ENCODE measurements at regions not wholly inside any gene's neighbourhood (a gene's known extent, or its start where the extent isn't known, plus 50 kb on each side); places are given as distances from the start of the nearest gene placed in this dataset.

DNA sequence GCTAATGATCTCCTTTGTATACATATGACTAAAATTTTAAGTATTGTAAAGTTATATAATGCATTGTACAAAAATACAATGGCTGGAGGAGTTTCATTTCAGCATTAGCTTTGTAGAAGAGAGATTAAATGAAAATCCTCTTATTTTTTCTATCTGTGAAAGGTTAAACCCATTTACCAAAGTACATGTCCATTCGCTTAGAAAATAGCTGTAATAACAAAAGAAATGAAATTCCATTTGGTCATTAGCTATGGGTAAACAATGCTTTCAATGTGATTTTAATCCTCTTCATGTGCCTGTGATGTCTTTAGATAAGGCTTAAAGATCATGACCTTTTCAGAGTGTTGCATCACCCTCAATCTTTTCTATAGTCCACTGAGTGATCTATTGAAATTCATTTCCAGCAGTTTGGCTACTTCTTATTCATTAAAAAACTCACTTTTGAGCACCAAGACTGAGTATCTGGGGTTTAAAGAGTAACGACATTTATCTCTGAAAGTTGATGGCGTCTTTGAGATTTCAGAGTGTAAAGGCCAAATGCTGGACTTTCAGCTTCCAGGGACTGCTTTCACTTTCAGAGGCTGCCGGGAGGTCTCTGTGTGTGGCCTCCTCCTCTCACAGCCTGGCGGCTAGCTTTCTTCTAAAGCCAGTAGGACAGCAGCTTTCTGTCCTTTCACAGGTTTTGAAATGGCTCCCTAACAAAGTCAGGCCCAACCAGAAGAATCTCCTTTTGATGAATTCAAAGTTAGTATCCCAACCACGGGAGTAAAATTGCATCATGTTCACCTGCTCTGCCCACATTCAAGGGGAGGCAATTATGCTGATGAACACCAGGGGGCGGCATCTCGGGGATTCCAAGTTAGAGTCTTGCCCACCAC lies 701.4 kb upstream of the COBL start:
- no peaks in the 10 kb centered on the region for H3K4me1 ChIP-seq (ENCODE audit: insufficient read depth, low read length)
- H3K4me1 Mint-ChIP-seq, result no peaks in the 10 kb centered on the region
- no peaks in the 10 kb centered on the region for H3K9me3 ChIP-seq (ENCODE audit: control insufficient read depth in 1 of 2, low read length in 2 of 2)
- H3K36me3 ChIP-seq (ENCODE audit: insufficient read depth, low read length), result no peaks in the 10 kb centered on the region
- no peak for DNase-seq
- ChIA-PET CTCF (ENCODE audit: partially characterized antibody) (no interaction called here), POLR2A (ENCODE audit: partially characterized antibody) (no interaction called here)
- peaks cover under 1 to 15% (median 5%) of the 10 kb centered on the region in 8 donors for H3K9me3 Mint-ChIP-seq
- no peaks in the 10 kb centered on the region for H3K27me3 Mint-ChIP-seq
- no peak overlapping the region for H3K4me3 ChIP-seq (ENCODE audit: low read length in 2 of 2)
- no peaks in the 10 kb centered on the region for H3K27me3 ChIP-seq (ENCODE audit: insufficient read depth, low read length)
- H3K27ac Mint-ChIP-seq, result no peak overlapping the region
- intact Hi-C loops (cut with micrococcal nuclease), result no loop called here
- no peak overlapping the region for H3K27ac ChIP-seq (ENCODE audit: low read depth, low read length)
- no peak overlapping the region for H3K4me3 Mint-ChIP-seq
- H3K36me3 Mint-ChIP-seq, result no peaks in the 10 kb centered on the region

DNA sequence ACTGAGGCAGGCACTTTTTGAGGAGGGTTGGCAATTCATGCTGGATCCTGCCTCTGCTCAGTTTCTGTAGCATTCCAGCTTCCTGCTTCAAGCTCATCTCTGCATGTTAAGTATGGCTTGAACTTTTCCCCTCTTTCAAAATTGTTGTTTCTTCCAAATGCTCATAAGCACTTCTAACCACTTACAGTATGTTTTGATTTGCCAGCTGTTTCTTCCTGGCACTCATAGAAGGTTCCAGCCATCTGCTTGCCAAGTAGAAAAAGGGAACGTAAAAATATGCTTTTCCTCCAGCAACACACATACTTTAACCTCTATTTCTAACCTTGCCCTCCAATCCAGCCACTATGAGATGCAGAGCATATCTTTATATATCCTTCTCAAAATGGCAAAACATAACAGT lies 692.6 kb upstream of the COBL start:
- Mint-ChIP-seq H3K27me3 (no peaks in the 10 kb centered on the region), H3K36me3 (no peaks in the 10 kb centered on the region), H3K9me3 (peaks cover 0 to 30% (median 18%) of the 10 kb centered on the region in 8 donors), H3K4me1 (no peaks in the 10 kb centered on the region), H3K27ac (no peak overlapping the region), H3K4me3 (no peak overlapping the region)
- no peak for DNase-seq
- POLR2A ChIA-PET (ENCODE audit: partially characterized antibody), result no interaction called here
- no peaks in the 10 kb centered on the region for H3K36me3 ChIP-seq (ENCODE audit: insufficient read depth, low read length)
- no peak overlapping the region for H3K27ac ChIP-seq (ENCODE audit: low read depth, low read length)
- no peaks in the 10 kb centered on the region for H3K9me3 ChIP-seq (ENCODE audit: control insufficient read depth in 1 of 2, low read length in 2 of 2)
- no peaks in the 10 kb centered on the region for H3K27me3 ChIP-seq (ENCODE audit: insufficient read depth, low read length)
- H3K4me3 ChIP-seq (ENCODE audit: low read length in 2 of 2), result no peak overlapping the region
- intact Hi-C loops (cut with micrococcal nuclease), result no loop called here
- CTCF ChIA-PET (ENCODE audit: partially characterized antibody), result no interaction called here
- no peaks in the 10 kb centered on the region for H3K4me1 ChIP-seq (ENCODE audit: insufficient read depth, low read length)

DNA sequence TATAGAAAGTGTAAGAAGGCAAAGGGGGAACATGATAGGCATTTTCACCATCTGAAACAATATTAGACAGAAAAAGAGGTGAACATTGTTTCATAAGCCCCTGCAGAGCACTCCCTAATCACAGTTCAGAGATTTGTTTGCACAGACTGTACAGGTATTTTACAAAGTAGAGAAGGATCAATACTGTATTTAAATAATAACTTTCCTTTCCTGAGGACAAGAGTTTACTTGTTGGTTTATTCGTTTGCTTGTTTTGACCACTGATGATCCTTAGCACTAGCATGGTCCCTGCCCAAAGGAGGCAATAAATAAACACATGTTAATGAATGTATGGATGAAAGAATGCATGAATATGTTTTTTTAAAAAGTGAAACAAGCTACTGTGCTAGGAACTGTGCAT lies 690.1 kb upstream of the COBL start:
- Histone ChIP-seq H3K36me3 (ENCODE audit: insufficient read depth, low read length) (no peaks in the 10 kb centered on the region), H3K9me3 (ENCODE audit: control insufficient read depth in 1 of 2, low read length in 2 of 2) (peaks cover 0 to 3% of the 10 kb centered on the region in 2 donors), H3K4me3 (ENCODE audit: low read length in 2 of 2) (no peak overlapping the region), H3K4me1 (ENCODE audit: insufficient read depth, low read length) (no peaks in the 10 kb centered on the region), H3K27me3 (ENCODE audit: insufficient read depth, low read length) (no peaks in the 10 kb centered on the region), H3K27ac (ENCODE audit: low read depth, low read length) (no peak overlapping the region)
- H3K36me3 Mint-ChIP-seq, result no peaks in the 10 kb centered on the region
- DNase-seq, result no peak
- intact Hi-C loops (cut with micrococcal nuclease), result no loop called here
- H3K4me3 Mint-ChIP-seq, result no peak overlapping the region
- ChIA-PET POLR2A (ENCODE audit: partially characterized antibody) (no interaction called here), CTCF (ENCODE audit: partially characterized antibody) (no interaction called here)
- no peaks in the 10 kb centered on the region for H3K27me3 Mint-ChIP-seq
- H3K9me3 Mint-ChIP-seq, result peaks cover 0 to 34% (median 21%) of the 10 kb centered on the region in 8 donors
- H3K27ac Mint-ChIP-seq, result no peak overlapping the region
- H3K4me1 Mint-ChIP-seq, result no peaks in the 10 kb centered on the region

DNA sequence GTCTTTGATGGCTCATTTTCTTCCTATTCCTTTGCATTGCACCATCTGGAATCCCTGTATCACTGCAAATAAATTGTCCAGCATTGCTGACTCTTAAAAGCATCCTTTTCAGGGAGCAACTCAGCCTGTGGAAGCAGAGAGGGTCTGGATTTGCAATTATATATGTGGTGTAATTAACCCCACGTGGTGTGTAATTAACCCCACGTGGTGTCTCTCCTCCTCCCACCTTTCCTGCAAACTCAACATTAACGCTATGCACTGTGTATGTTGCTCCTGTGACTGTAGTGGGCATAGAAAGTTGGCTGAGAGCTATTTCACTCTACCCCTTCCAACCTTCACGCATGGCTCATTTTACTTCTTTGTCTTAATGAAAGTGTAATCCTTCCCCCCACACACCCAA lies 689.0 kb upstream of the COBL start:
- H3K4me3 Mint-ChIP-seq, result no peak overlapping the region
- DNase-seq, result no peak
- H3K27ac Mint-ChIP-seq, result no peak overlapping the region
- H3K36me3 ChIP-seq (ENCODE audit: insufficient read depth, low read length), result no peaks in the 10 kb centered on the region
- H3K9me3 Mint-ChIP-seq, result peaks cover 0 to 30% (median 16%) of the 10 kb centered on the region in 8 donors
- no peak overlapping the region for H3K4me3 ChIP-seq (ENCODE audit: low read length in 2 of 2)
- no peaks in the 10 kb centered on the region for H3K27me3 Mint-ChIP-seq
- CTCF ChIA-PET (ENCODE audit: partially characterized antibody), result no interaction called here
- H3K4me1 ChIP-seq (ENCODE audit: insufficient read depth, low read length), result no peaks in the 10 kb centered on the region
- no peaks in the 10 kb centered on the region for H3K4me1 Mint-ChIP-seq
- H3K27ac ChIP-seq (ENCODE audit: low read depth, low read length), result no peak overlapping the region
- no peaks in the 10 kb centered on the region for H3K27me3 ChIP-seq (ENCODE audit: insufficient read depth, low read length)
- POLR2A ChIA-PET (ENCODE audit: partially characterized antibody), result no interaction called here
- H3K36me3 Mint-ChIP-seq, result no peaks in the 10 kb centered on the region
- intact Hi-C loops (cut with micrococcal nuclease), result no loop called here
- H3K9me3 ChIP-seq (ENCODE audit: control insufficient read depth in 1 of 2, low read length in 2 of 2), result peaks cover 0 to 3% of the 10 kb centered on the region in 2 donors

DNA sequence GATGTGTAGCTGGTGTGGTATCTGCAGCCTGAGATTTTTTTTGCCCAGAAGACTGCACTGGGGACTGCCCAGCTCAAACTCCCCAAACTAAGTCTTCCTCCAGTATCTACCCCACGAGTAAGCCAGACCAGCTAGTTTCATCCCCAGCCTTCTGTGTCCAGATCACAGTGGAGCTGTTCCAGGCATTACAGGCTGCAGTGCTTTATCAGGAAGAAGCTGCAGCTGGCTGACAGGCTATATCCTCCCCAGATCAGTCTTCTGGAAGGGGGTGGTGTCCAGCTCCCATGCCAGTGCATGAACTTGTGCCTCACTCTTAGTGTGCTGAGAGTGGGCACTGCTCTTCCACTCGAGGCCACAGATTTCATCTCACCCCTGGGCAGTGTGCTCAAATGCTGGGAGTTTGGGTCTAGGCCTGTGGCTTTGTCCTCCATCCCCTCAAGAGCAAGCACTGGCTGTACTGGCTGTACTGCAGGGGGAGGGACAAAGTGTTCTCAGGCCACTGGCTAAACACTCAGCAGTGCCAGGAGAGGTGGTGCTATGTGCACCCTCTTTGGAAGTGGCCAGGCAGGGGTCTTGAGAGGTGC lies 679.1 kb upstream of the COBL start:
- Histone ChIP-seq H3K4me3 (ENCODE audit: low read length in 2 of 2) (no peak overlapping the region), H3K27ac (ENCODE audit: low read depth, low read length) (no peak overlapping the region), H3K4me1 (ENCODE audit: insufficient read depth, low read length) (no peaks in the 10 kb centered on the region), H3K36me3 (ENCODE audit: insufficient read depth, low read length) (no peaks in the 10 kb centered on the region), H3K9me3 (ENCODE audit: control insufficient read depth in 1 of 2, low read length in 2 of 2) (peaks cover 0 to 10% of the 10 kb centered on the region in 2 donors), H3K27me3 (ENCODE audit: insufficient read depth, low read length) (no peaks in the 10 kb centered on the region)
- no peak overlapping the region for H3K4me3 Mint-ChIP-seq
- POLR2A ChIA-PET (ENCODE audit: partially characterized antibody), result no interaction called here
- H3K27me3 Mint-ChIP-seq, result no peaks in the 10 kb centered on the region
- H3K36me3 Mint-ChIP-seq, result no peaks in the 10 kb centered on the region
- no peaks in the 10 kb centered on the region for H3K4me1 Mint-ChIP-seq
- H3K9me3 Mint-ChIP-seq, result peaks cover 8 to 35% (median 28%) of the 10 kb centered on the region in 8 donors
- H3K27ac Mint-ChIP-seq, result no peak overlapping the region
- no peak for DNase-seq
- intact Hi-C loops (cut with micrococcal nuclease), result no loop called here
- CTCF ChIA-PET (ENCODE audit: partially characterized antibody), result no interaction called here

DNA sequence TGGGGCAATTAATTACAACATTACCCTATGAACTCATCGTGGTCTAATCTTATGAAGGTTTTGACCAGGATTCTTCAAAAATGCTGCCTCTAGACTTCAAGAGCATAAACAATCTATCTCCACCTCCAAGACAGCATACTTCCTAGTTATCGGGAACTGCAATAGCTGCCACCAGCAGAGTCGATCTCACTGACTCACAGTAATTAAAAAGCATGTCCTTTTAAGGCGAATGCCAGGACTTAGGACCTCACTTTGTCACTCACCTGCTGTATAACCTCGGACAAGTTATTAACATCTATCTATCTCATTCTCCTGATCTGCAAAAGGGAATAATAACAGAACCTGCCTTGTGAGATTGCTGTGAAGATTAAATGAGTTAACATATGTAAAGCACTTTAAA lies 666.0 kb upstream of the COBL start:
- Mint-ChIP-seq H3K27me3 (no peaks in the 10 kb centered on the region), H3K27ac (no peak overlapping the region), H3K4me3 (no peak overlapping the region), H3K9me3 (peaks cover 4 to 19% (median 12%) of the 10 kb centered on the region in 8 donors), H3K4me1 (no peaks in the 10 kb centered on the region), H3K36me3 (no peaks in the 10 kb centered on the region)
- Histone ChIP-seq H3K4me3 (ENCODE audit: low read length in 2 of 2) (no peak overlapping the region), H3K4me1 (ENCODE audit: insufficient read depth, low read length) (no peaks in the 10 kb centered on the region), H3K36me3 (ENCODE audit: insufficient read depth, low read length) (no peaks in the 10 kb centered on the region), H3K27ac (ENCODE audit: low read depth, low read length) (no peak overlapping the region), H3K9me3 (ENCODE audit: control insufficient read depth in 1 of 2, low read length in 2 of 2) (no peaks in the 10 kb centered on the region), H3K27me3 (ENCODE audit: insufficient read depth, low read length) (no peaks in the 10 kb centered on the region)
- ChIA-PET CTCF (ENCODE audit: partially characterized antibody) (no interaction called here), POLR2A (ENCODE audit: partially characterized antibody) (no interaction called here)
- intact Hi-C loops (cut with micrococcal nuclease), result no loop called here
- no peak for DNase-seq

DNA sequence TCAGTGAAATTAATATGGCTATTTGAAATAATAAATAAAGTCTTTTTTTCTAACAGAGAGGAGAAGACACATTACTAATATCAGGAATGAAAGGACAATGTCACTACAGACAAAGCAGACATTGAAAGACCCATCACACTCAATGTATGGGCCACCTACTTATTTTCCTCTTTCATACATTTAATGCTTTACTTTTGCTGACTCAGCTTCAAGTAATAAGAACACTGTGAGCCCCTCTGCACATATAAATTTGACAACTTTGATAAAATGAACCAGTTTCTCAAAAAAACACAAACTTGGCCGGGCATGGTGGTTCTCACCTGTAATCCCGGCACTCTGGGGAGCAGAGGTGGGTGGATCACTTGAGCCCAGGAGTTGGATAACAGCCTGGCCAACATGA lies 664.2 kb upstream of the COBL start:
- intact Hi-C loops (cut with micrococcal nuclease), result no loop called here
- no peaks in the 10 kb centered on the region for H3K36me3 ChIP-seq (ENCODE audit: insufficient read depth, low read length)
- no peak overlapping the region for H3K4me3 Mint-ChIP-seq
- no peak for DNase-seq
- H3K27ac Mint-ChIP-seq, result no peak overlapping the region
- H3K36me3 Mint-ChIP-seq, result no peaks in the 10 kb centered on the region
- H3K27ac ChIP-seq (ENCODE audit: low read depth, low read length), result no peak overlapping the region
- CTCF ChIA-PET (ENCODE audit: partially characterized antibody), result no interaction called here
- H3K4me3 ChIP-seq (ENCODE audit: low read length in 2 of 2), result no peak overlapping the region
- POLR2A ChIA-PET (ENCODE audit: partially characterized antibody), result no interaction called here
- peaks cover 0 to 4% of the 10 kb centered on the region in 2 donors for H3K9me3 ChIP-seq (ENCODE audit: control insufficient read depth in 1 of 2, low read length in 2 of 2)
- H3K27me3 ChIP-seq (ENCODE audit: insufficient read depth, low read length), result no peaks in the 10 kb centered on the region
- H3K9me3 Mint-ChIP-seq, result peaks cover 0 to 13% (median 6%) of the 10 kb centered on the region in 8 donors
- no peaks in the 10 kb centered on the region for H3K4me1 ChIP-seq (ENCODE audit: insufficient read depth, low read length)
- H3K27me3 Mint-ChIP-seq, result no peaks in the 10 kb centered on the region
- H3K4me1 Mint-ChIP-seq, result no peaks in the 10 kb centered on the region

Measured in CD4-positive, alpha-beta memory T cell (primary cell).